GM18909 (cell line): ENCODE measurements at regions not wholly inside any gene's neighbourhood (a gene's known extent, or its start where the extent isn't known, plus 50 kb on each side); places are given as distances from the start of the nearest gene placed in this dataset.

Source experiments
- ATAC-seq: cut with Tn5 transposase; IDR thresholded peaks from one replicate; pipeline ENCODE4 v1.9.1; 2021; ENCODE audit warnings: mild to moderate bottlenecking; ENCODE audit not compliant: unreplicated experiment, poor library complexity

GRCh38 chr18:2351126-2351850, 220.0 kb downstream of the METTL4 start:
- ATAC-seq = no peak

DNA sequence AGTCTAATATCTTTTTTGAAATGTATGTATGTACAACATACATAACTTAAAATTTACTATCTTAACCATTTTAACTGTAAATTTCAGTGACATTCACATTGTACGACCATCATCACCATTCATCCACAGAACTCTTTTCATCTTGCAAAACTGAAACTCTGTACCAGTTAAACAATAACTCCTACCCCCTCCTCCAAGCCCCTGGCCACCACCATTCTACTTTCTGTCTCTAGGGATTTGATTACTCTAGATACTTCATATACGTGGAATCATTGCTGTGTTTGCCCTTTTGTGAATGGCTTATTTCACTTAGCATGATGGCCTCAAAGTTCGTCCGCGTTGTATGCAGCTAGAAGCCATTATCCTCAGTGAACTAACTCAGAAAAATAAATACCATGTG, 217.0 kb downstream of the METTL4 start:
- ATAC-seq = peak; percentile 88

DNA sequence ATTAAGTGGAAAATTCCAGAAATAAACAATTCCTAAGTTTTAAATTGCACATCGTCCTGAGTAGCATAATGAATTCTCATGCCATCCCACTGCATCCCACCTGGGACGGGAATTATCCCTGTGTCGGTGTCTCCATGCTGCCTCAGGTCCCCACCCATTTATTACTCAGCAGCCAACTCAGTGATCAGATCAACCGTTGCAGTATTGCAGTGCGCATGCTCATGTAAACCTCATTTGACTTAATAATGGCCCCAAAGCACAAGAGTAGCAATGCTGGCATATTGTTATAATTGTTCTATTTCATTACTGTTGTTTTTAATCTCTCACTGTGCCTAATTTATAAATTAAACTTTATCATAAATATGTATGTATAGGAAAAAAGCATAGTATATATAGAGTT, 214.4 kb downstream of the METTL4 start:
- no peak for ATAC-seq

- ATAC-seq = no peak
Observed at GRCh38 chr18:2360861-2361260, 210.4 kb downstream of the METTL4 start.

DNA sequence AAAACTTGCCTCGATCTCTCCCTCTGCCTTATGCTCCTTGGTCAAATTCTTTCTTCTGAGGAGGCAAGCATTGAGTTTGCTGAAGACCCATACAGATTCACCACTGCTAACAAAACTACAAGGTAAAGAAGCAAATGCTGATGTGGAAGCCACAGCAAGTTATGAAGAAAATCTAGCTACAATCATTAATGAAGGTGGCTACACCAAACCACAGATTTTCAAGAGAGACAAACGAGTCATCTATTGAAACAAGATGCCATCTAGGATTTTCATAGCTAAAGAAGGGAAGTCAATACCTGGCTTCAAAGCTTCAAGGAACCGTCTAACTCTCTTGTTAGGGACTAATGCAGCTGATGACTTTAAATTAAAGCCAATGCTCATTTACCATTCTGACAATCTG, 203.2 kb downstream of the METTL4 start:
- ATAC-seq = peak; percentile 55

- no peak for ATAC-seq
Observed at GRCh38 chr18:2376707-2377106, 194.6 kb downstream of the METTL4 start.

- ATAC-seq = no peak
Observed at GRCh38 chr18:2380101-2380500, 191.2 kb downstream of the METTL4 start.

DNA sequence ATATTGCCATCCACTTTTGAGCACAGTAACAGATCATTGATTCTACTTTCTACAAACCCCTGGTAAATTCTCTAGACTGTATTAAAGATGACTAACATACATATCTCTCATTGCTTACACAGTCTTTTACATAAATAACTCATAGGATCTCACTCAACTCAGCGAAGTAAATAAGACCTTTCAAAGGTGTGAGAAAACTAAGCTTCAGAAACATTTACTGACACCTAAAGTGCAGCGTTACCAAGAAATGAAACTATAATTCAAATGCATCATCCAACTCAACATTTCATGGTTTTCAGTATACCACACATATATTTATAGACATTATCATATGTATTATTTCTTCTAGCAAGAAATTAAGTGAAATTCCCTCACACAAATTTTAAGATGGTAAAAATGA, 189.8 kb downstream of the METTL4 start:
- ATAC-seq = no peak

DNA sequence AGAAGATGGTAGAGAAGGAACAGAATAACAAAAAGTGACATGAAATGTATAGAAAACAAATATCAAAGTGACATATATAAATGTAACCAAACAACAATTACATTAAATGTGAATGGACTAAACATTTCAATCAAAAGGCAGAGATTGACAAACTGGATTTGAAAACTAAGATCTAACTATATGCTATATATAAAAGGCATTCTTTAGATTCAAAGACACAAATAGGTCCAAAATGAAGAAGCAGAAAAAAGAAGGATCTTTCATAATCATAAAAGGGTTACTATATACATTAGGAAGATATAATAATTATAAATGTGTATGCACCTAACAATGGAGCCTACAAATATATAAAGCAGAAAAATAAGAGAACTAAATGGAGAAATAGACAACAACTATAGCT, 183.7 kb downstream of the METTL4 start:
- no peak for ATAC-seq

DNA sequence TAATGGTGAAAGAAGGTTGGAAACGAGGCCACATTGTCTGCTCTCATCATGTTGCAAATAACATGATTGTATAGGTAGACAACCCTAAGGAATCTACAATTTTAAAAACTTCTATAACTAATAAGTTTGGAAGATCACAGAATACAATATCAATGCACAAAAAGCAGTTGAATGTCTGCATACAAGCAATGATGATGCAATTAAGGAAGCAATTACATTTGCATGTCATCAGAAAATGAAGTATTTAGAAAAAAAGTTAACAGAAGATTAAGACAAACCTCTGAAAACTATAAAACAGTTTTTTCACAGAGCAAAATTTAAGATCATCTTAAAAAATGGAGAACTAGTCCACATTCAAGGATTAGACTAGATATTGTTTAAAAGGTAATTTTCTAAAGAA, 181.1 kb downstream of the METTL4 start:
- no peak for ATAC-seq

GRCh38 chr18:2391470-2391869, 179.8 kb downstream of the METTL4 start:
- no peak for ATAC-seq

- no peak for ATAC-seq
Observed at GRCh38 chr18:2392446-2392845, 178.9 kb downstream of the METTL4 start.

GRCh38 chr18:2394684-2395083, 176.6 kb downstream of the METTL4 start:
- no peak for ATAC-seq

DNA sequence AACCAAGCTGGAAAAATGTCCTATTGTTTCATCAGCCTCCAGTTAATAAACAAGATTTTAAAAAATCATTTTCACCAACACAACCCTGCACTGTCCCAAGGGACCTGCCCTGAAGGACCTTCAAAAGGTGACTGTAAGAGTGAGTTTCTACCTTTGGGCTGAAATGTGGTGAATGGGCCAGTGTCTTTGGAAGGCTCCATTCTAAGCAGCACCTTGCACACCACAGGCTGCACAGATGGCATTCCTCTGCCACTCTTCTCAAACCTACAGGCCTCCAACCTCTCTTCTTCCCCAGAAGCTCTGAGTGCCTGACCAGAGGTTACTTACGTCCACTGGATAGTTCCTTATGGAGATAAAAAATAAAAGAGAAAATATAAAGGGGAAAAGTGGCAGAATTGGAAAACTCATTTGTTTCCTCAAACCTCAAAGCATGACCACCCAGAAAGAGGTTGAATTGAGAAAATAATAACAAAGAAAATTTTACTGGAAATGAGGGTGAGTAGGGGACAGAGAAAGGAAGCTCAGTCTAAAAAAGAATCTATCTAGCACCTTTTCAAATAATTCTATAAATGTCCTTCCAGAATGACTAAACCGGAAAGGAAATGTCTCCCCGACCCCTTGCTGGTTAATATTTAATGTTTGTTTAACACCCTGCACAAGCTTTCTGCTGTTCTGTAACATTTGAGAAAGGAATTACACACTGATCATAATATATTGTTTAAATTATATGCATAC, 175.7 kb downstream of the METTL4 start:
- ATAC-seq = peak; percentile 88

GRCh38 chr18:2396162-2396505, 175.2 kb downstream of the METTL4 start:
- peak; percentile 38 for ATAC-seq

DNA sequence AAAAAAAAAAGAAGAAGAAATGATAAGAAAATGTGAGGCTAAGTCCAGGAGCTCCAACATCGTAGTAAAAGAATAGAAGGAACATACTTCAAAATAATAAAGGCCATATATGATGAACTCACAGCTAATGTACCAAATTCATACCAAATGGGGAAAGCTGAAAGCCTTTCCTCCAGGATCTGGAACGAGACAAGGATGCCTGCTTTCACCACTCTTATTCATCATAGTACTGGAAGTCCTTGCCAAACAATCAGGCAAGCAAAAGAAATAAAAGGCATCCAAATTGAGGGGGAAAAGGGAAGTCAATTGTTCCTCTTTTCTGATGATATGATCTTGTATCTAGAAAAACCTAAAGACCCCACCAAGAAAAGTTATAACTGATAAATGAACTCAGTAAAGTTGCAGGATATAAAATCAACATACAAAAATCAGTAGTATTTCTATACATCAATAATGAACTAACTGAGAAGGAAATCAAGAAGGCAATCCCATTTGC, 170.6 kb downstream of the METTL4 start:
- ATAC-seq = no peak

DNA sequence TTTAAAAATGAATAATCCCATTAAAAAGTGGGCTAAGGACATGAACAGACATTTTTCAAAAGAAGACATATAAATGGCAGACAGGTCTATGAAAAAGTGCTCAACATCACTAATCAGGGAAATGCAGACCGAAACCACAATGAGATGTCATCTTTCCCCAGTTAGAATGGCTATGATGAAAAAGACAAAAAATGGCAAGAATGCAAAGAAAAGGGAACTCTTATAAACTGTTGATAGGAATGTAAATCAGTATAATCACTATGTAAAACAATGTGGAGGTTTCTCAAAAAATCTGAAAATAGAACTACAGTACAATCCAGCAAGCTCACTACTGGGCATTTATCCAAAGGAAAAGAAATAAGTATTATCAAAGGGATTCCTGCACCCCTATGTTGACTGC, 169.2 kb downstream of the METTL4 start:
- ATAC-seq = no peak

GRCh38 chr18:2406544-2406943, 164.8 kb downstream of the METTL4 start:
- no peak for ATAC-seq

DNA sequence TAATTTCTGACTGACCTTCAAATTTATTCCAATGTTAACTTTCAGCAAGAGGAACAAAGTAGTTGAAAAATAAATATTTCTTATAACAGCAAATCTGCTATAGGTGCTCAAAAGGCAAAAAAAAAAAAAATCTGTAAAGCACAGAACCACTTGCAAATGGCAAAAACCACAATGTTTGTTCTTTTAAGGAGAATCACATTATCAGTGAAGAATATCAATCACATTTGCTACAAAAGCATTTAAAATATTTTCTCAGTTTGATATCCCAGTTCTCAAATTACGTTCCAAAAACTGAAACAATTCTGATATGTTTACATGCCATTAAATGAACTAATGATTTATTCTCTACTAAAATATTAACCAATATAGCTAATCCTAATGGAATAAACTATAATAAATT, 163.3 kb downstream of the METTL4 start:
- ATAC-seq = no peak

GRCh38 chr18:2409906-2410305, 161.4 kb downstream of the METTL4 start:
- ATAC-seq = no peak

DNA sequence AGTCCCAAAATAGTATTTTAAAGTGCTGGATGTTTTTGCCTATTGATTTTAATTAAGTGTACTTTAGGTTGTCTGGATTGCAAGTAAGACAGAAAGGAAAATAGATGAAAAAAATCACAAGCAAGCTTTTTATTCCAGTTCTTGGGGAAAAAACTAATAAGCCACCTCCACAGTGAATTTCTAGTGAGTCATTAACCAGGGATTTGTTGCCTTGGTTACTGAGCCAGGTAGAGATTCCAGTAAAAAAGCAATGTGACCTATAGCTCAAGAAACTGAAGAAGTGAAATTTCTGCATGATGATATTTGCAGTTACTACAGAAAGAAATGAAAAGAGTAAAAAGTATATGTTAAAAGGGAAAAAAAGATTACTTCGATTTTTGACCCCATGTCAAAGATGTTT, 160.6 kb downstream of the METTL4 start:
- ATAC-seq = no peak

DNA sequence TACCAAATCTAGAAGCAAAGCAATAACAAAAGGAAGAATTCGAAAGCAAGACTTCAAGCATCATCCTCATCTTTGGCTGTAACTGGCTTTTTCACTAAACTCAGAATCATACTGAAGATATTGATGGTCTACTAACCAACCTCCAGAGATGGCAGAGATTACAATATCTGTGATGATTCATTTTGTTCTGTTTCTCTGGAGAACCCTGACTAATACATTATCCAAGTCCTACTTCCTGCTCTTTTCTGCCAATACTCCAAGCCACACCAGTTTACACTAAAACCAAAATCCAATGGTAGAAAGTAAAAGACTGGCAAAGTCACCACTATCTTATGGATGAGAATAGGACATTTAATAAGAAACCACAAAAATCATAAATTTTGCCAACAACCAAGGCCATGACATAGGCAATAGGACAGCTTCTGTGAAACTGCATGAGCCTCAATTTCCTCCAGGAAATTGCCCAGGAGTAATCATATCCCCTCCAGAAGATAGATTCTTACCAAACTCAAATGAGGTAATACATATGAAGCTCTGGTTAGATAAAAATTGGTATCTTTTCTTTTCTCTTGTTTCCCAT, 159.8 kb downstream of the METTL4 start:
- no peak for ATAC-seq
